NB4 (cell line): ENCODE measurements at regions not wholly inside any gene's neighbourhood (a gene's known extent, or its start where the extent isn't known, plus 50 kb on each side); places are given as distances from the start of the nearest gene placed in this dataset.

Experiments
- DNase-seq: peaks from one replicate; pipeline ENCODE4 v3.0.0; 2010; ENCODE audit warnings: low read depth
- H3K4me3 ChIP-seq: one replicate; pipeline ENCODE4 v1.5.1; 2011; ENCODE audit warnings: mild to moderate bottlenecking, low read depth, low read length, moderate library complexity
- MYC ChIP-seq: IDR thresholded peaks from 2 replicates; pipeline ENCODE4 v1.6.1; 2011; ENCODE audit warnings: low read depth, low read length
- POLR2A ChIP-seq: IDR thresholded peaks from 2 replicates; pipeline ENCODE4 v1.6.1; 2011; ENCODE audit warnings: mild to moderate bottlenecking; ENCODE audit not compliant: insufficient read length; ENCODE audit errors: extremely low read depth
- TF ChIP-seq, protein P1 (sequence below): IDR thresholded peaks from 2 replicates; pipeline ENCODE4 v1.6.1; 2011; ENCODE audit warnings: low read depth, low read length
- TF ChIP-seq, protein P2 (sequence below): IDR thresholded peaks from one replicate; pipeline ENCODE4 v1.5.1; 2012; ENCODE audit warnings: low read depth, low read length

DNA sequence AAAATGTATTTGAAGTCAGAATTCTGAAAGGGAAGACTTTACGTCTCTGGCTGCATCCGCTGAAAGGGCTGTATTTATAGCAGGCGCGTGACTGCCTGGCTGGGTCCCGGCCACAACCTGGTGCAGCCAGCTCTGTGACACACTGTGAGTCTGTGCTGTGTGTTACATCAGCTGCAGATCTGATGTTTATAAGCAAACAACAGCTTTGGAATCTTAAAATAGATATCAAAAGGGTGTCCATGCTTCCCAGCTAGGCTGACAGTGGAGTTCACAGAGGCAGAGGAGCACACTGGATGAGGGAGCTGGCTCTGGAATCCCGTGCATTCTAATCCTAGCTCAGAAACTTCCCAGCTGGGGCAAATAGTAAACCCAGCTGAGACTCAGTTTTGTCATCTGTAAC is 433.4 kb upstream of the BRINP1 start:
- TF ChIP-seq, protein P1, sequence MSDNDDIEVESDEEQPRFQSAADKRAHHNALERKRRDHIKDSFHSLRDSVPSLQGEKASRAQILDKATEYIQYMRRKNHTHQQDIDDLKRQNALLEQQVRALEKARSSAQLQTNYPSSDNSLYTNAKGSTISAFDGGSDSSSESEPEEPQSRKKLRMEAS = no peak
- TF ChIP-seq, protein P2, sequence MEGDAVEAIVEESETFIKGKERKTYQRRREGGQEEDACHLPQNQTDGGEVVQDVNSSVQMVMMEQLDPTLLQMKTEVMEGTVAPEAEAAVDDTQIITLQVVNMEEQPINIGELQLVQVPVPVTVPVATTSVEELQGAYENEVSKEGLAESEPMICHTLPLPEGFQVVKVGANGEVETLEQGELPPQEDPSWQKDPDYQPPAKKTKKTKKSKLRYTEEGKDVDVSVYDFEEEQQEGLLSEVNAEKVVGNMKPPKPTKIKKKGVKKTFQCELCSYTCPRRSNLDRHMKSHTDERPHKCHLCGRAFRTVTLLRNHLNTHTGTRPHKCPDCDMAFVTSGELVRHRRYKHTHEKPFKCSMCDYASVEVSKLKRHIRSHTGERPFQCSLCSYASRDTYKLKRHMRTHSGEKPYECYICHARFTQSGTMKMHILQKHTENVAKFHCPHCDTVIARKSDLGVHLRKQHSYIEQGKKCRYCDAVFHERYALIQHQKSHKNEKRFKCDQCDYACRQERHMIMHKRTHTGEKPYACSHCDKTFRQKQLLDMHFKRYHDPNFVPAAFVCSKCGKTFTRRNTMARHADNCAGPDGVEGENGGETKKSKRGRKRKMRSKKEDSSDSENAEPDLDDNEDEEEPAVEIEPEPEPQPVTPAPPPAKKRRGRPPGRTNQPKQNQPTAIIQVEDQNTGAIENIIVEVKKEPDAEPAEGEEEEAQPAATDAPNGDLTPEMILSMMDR = no peak
- TF ChIP-seq MYC (no peak), POLR2A (no peak)
- no peak for DNase-seq
- no peak overlapping the region for H3K4me3 ChIP-seq

DNA sequence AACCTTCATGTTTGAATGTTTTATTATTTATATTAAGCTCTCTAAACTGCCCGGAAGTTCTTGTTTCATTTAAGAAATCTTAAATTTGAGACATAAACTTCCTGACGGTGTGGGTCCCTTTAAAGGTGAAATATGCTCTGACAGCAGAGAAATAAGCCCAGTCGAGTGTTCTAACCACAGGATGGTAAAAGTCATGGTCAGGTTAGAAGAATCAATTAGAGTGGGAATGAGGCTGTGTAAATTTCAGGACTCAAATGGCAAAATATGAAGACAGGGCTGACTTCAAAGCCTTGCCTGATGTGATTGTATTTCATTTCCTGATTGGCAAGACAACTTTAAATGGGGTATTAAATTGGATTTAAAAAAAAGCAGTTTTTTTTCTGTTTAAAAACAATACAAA is 432.9 kb upstream of the BRINP1 start:
- TF ChIP-seq, protein P2 = no peak
- TF ChIP-seq POLR2A (no peak), MYC (no peak)
- TF ChIP-seq, protein P1 = no peak
- DNase-seq = no peak

DNA sequence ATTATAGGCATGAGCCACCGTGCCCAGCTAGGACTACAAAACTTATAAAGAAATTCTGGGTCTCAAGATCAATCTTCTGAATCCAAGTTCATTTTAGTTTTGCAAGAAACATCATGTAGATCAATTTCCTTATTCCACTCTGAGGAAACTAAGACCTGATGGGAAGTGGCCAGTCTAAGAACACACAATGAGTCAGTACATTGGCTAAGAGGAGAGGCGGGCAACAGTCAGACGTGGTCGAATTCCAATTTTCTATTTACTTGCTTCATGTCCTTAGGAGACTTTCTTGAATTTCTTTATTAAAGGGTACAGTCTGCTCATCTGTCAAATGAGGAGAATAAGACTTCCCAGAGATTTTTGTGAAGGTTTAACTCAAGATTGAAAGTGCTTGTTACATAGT is 432.1 kb upstream of the BRINP1 start:
- TF ChIP-seq, protein P1 = no peak
- TF ChIP-seq POLR2A = no peak
- no peak for TF ChIP-seq MYC
- TF ChIP-seq, protein P2 = no peak
- no peak overlapping the region for H3K4me3 ChIP-seq
- DNase-seq = no peak

More for the DNA sequence above, 432.9 kb upstream of the BRINP1 start:
- H3K4me3 ChIP-seq = no peak overlapping the region

- DNase-seq = no peak
- TF ChIP-seq, protein P1 = no peak
- no peak for TF ChIP-seq POLR2A
- TF ChIP-seq, protein P2 = no peak
- no peak for TF ChIP-seq MYC
- H3K4me3 ChIP-seq = no peak overlapping the region
Observed at GRCh38 chr9:119795395-119795794, 426.2 kb upstream of the BRINP1 start.

DNA sequence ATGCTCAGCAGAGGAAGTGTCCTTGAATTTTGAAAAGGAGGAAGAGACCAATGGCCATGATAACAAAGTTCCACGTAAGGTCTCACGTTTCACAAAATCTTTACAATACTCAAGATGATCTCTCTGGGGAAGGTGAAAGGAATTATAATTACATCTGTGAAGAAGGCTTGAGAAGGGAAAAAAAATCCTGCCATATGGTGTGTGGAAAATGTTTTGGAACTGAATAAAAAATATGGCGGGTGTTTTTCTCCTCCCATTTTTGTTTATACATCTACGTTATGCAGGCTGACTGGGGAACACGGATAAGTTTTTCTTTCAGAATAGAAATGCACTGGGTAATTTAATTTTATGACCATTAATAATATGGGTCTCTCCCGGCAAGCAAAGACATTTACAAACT is 425.6 kb upstream of the BRINP1 start:
- TF ChIP-seq, protein P1 = no peak
- TF ChIP-seq, protein P2 = no peak
- no peak for TF ChIP-seq POLR2A
- no peak overlapping the region for H3K4me3 ChIP-seq
- DNase-seq = no peak

- no peak for DNase-seq
- H3K4me3 ChIP-seq = no peak overlapping the region
- TF ChIP-seq MYC = no peak
- TF ChIP-seq POLR2A = no peak
- TF ChIP-seq, protein P2 = no peak
- TF ChIP-seq, protein P1 = no peak
Observed at GRCh38 chr9:119793218-119793617, 424.0 kb upstream of the BRINP1 start.
